HepG2 (cell line): ENCODE measurements at regions not wholly inside any gene's neighbourhood (a gene's known extent, or its start where the extent isn't known, plus 50 kb on each side); places are given as distances from the start of the nearest gene placed in this dataset.

Experiments used
- ATAC-seq: fragments of 200-7000 bp; cut with Tn5 transposase; 3 replicates; pipeline ENCODE4 v1.9.1; 2020; ENCODE audit warnings: mild to moderate bottlenecking, moderate library complexity
- BruUV-seq: library from RNA; stranded (reverse); fragments of 400-500 nt; replicated peaks from 2 replicates; lab custom pipeline; 2021; lab: Mats Ljungman, UMichigan
- CTCF ChIA-PET: fragments of 300-600 bp; formaldehyde crosslinking; extraction: SDS; loops from one replicate; lab custom pipeline; 2021; ENCODE audit warnings: low total read pairs, inconsistent platforms, low intra/inter-chr PET ratio; lab: Yijun Ruan, JAX
- POLR2A ChIA-PET: fragments of 350-600 bp; sonication (Branson Sonifier 250); formaldehyde crosslinking; loops from one replicate; lab custom pipeline; 2020; ENCODE audit warnings: antibody characterized with exemption, inconsistent platforms; lab: Yijun Ruan, JAX
- DNase-seq: peaks from one replicate; pipeline ENCODE4 v3.0.0-alpha.2; 2015; ENCODE audit warnings: low spot score
- FAIRE-seq: peaks from 3 replicates; lab custom pipeline; 2011; peaks lifted over from hg19 to GRCh38; lab: Jason Lieb, UNC
- H2AFZ ChIP-seq: one replicate; pipeline ENCODE4 v1.6.1; 2011; ENCODE audit warnings: low read length, inconsistent platforms
- H3K27ac ChIP-seq: fragments of 300-600 bp; 3 replicates; pipeline ENCODE4 v1.8.0; 2011; ENCODE audit warnings: mixed run types, mild to moderate bottlenecking, mixed read lengths, low read length, inconsistent platforms; ENCODE audit not compliant: insufficient read depth; ENCODE audit errors: extremely low read length
- H3K27me3 ChIP-seq, 2 experiments: fragments of 200-600 bp in 1 of 2; 2 replicates in 1 of 2; 3 replicates in 1 of 2; pipeline versions ENCODE4 v1.6.0 to v1.8.0; 2011; ENCODE audit warnings: low read length in 2 of 2, mild to moderate bottlenecking in 2 of 2, moderate library complexity in 2 of 2, inconsistent platforms in 1 of 2; ENCODE audit not compliant: insufficient read depth in 2 of 2, control insufficient read depth in 1 of 2
- H3K36me3 ChIP-seq, 2 experiments: fragments of 200-600 bp in 1 of 2; replicated peaks in 1 of 2; 2 replicates in 1 of 2; 3 replicates in 1 of 2; pipeline versions ENCODE4 v1.5.1 to v1.8.0; 2011; ENCODE audit warnings: low read length in 2 of 2, inconsistent platforms in 1 of 2; ENCODE audit not compliant: insufficient read depth in 2 of 2, control insufficient read depth in 1 of 2
- H3K4me1 ChIP-seq: 2 replicates; pipeline ENCODE4 v1.5.1; 2012; ENCODE audit warnings: low read length, inconsistent platforms; ENCODE audit not compliant: insufficient read depth
- H3K4me2 ChIP-seq: 2 replicates; pipeline ENCODE4 v1.6.0; 2011; ENCODE audit warnings: low read depth, low read length, inconsistent platforms
- H3K4me3 ChIP-seq, 3 experiments: fragments of 200-600 bp in 1 of 3; sonication (generic), shearing (Covaris generic) in 1 of 3; replicated peaks in 1 of 3; 2 replicates each; pipeline ENCODE4 v1.5.1; 2011 to 2016; ENCODE audit warnings: low read length in 3 of 3, inconsistent platforms in 2 of 3, low read depth in 2 of 3, mild to moderate bottlenecking in 2 of 3, control low read depth in 1 of 3, mixed read lengths in 1 of 3; ENCODE audit not compliant: insufficient read depth in 1 of 3
- H3K79me2 ChIP-seq: one replicate; pipeline ENCODE4 v1.6.1; 2011; ENCODE audit warnings: low read length, inconsistent platforms; ENCODE audit not compliant: insufficient read depth
- H3K9ac ChIP-seq: 2 replicates; pipeline ENCODE4 v1.6.0; 2011; ENCODE audit warnings: mild to moderate bottlenecking, low read depth, low read length, inconsistent platforms; ENCODE audit not compliant: insufficient read depth
- H3K9me3 ChIP-seq: 2 replicates; pipeline ENCODE4 v1.5.1; 2012; ENCODE audit warnings: mild to moderate bottlenecking, low read length
- H4K20me1 ChIP-seq: 2 replicates; pipeline ENCODE4 v1.6.0; 2011; ENCODE audit warnings: inconsistent platforms, mild to moderate bottlenecking, low read length, moderate library complexity; ENCODE audit not compliant: insufficient read depth
- ADNP ChIP-seq: sonication (generic); formaldehyde crosslinking; IDR thresholded peaks from 2 replicates; pipeline ENCODE4 v1.4.0; 2020; ENCODE audit warnings: missing genetic modification reagents
- CENPBD1 ChIP-seq: sonication (generic); formaldehyde crosslinking; IDR thresholded peaks from 2 replicates; pipeline ENCODE4 v1.8.0; 2022; ENCODE audit warnings: missing genetic modification reagents, low read depth, mild to moderate bottlenecking, borderline replicate concordance
- E2F1 ChIP-seq: sonication (generic); formaldehyde crosslinking; IDR thresholded peaks from 2 replicates; pipeline ENCODE4 v1.5.0; 2020; ENCODE audit warnings: missing genetic modification reagents
- FOSL1 ChIP-seq: sonication (generic); formaldehyde crosslinking; IDR thresholded peaks from 2 replicates; pipeline ENCODE4 v1.9.0; 2021; ENCODE audit warnings: missing genetic modification reagents, borderline replicate concordance
- HMGXB3 ChIP-seq: sonication (generic); formaldehyde crosslinking; IDR thresholded peaks from 2 replicates; pipeline ENCODE4 v1.4.0; 2020; ENCODE audit warnings: missing genetic modification reagents, borderline replicate concordance
- NR2F2 ChIP-seq: IDR thresholded peaks from 2 replicates; pipeline ENCODE4 v1.6.1; 2012; ENCODE audit warnings: low read depth, inconsistent platforms, borderline replicate concordance
- PITX1 ChIP-seq: sonication (generic); formaldehyde crosslinking; IDR thresholded peaks from 2 replicates; pipeline ENCODE4 v1.5.1; 2020; ENCODE audit warnings: mild to moderate bottlenecking, missing genetic modification reagents
- RCOR2 ChIP-seq: IDR thresholded peaks from 2 replicates; pipeline ENCODE4 v1.6.1; 2016; ENCODE audit warnings: missing biosample characterization, missing genetic modification reagents
- SOX6 ChIP-seq, 2 experiments: fragments of 450-650 bp in 1 of 2; sonication (generic) in 1 of 2; formaldehyde crosslinking in 1 of 2; IDR thresholded peaks; 2 replicates each; pipeline versions ENCODE4 v1.4.0 to v1.6.1; 2017 to 2020; ENCODE audit warnings: antibody characterized with exemption in 1 of 2, mild to moderate bottlenecking in 1 of 2, missing genetic modification reagents in 1 of 2
- SRF ChIP-seq: IDR thresholded peaks from 2 replicates; pipeline ENCODE4 v1.6.1; 2011; ENCODE audit warnings: mild to moderate bottlenecking, low read depth, low read length, moderate library complexity
- THAP7 ChIP-seq: sonication (generic); formaldehyde crosslinking; IDR thresholded peaks from 2 replicates; pipeline ENCODE4 v1.8.1; 2023; ENCODE audit warnings: mild to moderate bottlenecking, missing genetic modification reagents
- ZNF501 ChIP-seq: sonication (generic); formaldehyde crosslinking; IDR thresholded peaks from 2 replicates; pipeline ENCODE4 v1.5.1; 2020; ENCODE audit warnings: mild to moderate bottlenecking, moderate library complexity, missing genetic modification reagents
- ZNF513 ChIP-seq: sonication (generic); formaldehyde crosslinking; conservative IDR thresholded peaks from 2 replicates; pipeline ENCODE4 v1.5.0; 2020; ENCODE audit warnings: missing genetic modification reagents
- ZNF597 ChIP-seq: sonication (generic); formaldehyde crosslinking; IDR thresholded peaks from 2 replicates; pipeline ENCODE4 v1.5.0; 2020; ENCODE audit warnings: missing genetic modification reagents
- ZNF878 ChIP-seq: sonication (generic); formaldehyde crosslinking; IDR thresholded peaks from 2 replicates; pipeline ENCODE4 v1.8.1; 2023; ENCODE audit warnings: mild to moderate bottlenecking, missing genetic modification reagents, moderate library complexity
- WGBS: methylation state at CpG from one replicate; pipeline ENCODE4 v1.1.6; 2017; ENCODE audit warnings: low lambda C conversion rate; 5-methylcytosine and 5-hydroxymethylcytosine counted together
- in situ Hi-C: cut with HindIII; loops from 2 replicates; pipeline ENCODE4 v1.10.0; 2017; ENCODE audit warnings: low pct_unique_long_range_greater_than_20kb; ENCODE audit not compliant: extremely low pct_ligation_motif_present
- intact Hi-C: fragments of 100-400 bp; cut with micrococcal nuclease; formaldehyde crosslinking; loops from one replicate; pipeline ENCODE4 v1.10.0; 2022; ENCODE audit not compliant: unreplicated experiment

GRCh38 chr20:58092871-58093270 is 135.6 kb downstream of the ANKRD60 start:
- Histone ChIP-seq H3K4me1 (no peaks in the 10 kb centered on the region), H3K79me2 (no peaks in the 10 kb centered on the region), H3K27me3 (peaks cover 2 to 57% of the 10 kb centered on the region in 2 experiments; a peak in 2 of 5 replicates), H2AFZ (no peak overlapping the region), H3K36me3 (no peaks in the 10 kb centered on the region), H3K9ac (no peak overlapping the region), H4K20me1 (no peaks in the 10 kb centered on the region), H3K27ac (no peak overlapping the region), H3K9me3 (no peaks in the 10 kb centered on the region), H3K4me2 (no peak overlapping the region), H3K4me3 (no peak overlapping the region)
- no TSS peak for BruUV-seq
- intact Hi-C loops (no loop called here), in situ Hi-C loops (no loop called here)
- ATAC-seq = no peak
- POLR2A ChIA-PET = no interaction called here
- CTCF ChIA-PET = no interaction called here
- no peak for DNase-seq
- WGBS = 13% methylated on average over 11 of the region's 11 CpGs
- FAIRE-seq = no peak
- TF ChIP-seq CENPBD1 (CRISPR knock-in tag) = no peak
- no peak for TF ChIP-seq HMGXB3 (CRISPR knock-in tag)
- TF ChIP-seq ZNF597 (CRISPR knock-in tag) = no peak
- no peak for TF ChIP-seq ZNF878 (CRISPR knock-in tag)
- no peak for TF ChIP-seq PITX1
- no peak for TF ChIP-seq SOX6 (IDR thresholded peaks at IDR 0.05)
- TF ChIP-seq SOX6 (CRISPR knock-in tag; IDR thresholded peaks at IDR 0.05) = no peak
- no peak for TF ChIP-seq E2F1 (CRISPR knock-in tag)
- no peak for TF ChIP-seq ADNP (CRISPR knock-in tag)
- no peak for TF ChIP-seq FOSL1 (CRISPR knock-in tag)
- no peak for TF ChIP-seq ZNF501 (CRISPR knock-in tag)
- no peak for TF ChIP-seq THAP7 (CRISPR knock-in tag)
- TF ChIP-seq RCOR2 (CRISPR knock-in tag) = no peak
- no peak for TF ChIP-seq SRF
- no peak for TF ChIP-seq NR2F2
- no peak for TF ChIP-seq ZNF513
